Skeletal muscle tissue (tissue), 3 donors: ENCODE measurements at regions not wholly inside any gene's neighbourhood (a gene's known extent, or its start where the extent isn't known, plus 50 kb on each side); places are given as distances from the start of the nearest gene placed in this dataset.
"Not testable (repeated sequence)": the region's sequence is repeated elsewhere in the genome, so short reads cannot be mapped to it uniquely, and the experiment has no call there.

Experiments used
- H3K27ac ChIP-seq: one replicate; pipeline ENCODE4 v1.7.0; 2013; ENCODE audit warnings: mild to moderate bottlenecking, low read depth, low read length, inconsistent platforms
- H3K27me3 ChIP-seq, 3 donors: one replicate each; pipeline ENCODE4 v1.7.0; 2013; ENCODE audit warnings: low read length in 3 of 3; ENCODE audit not compliant: control insufficient read depth in 3 of 3, insufficient read depth in 3 of 3
- H3K36me3 ChIP-seq, 3 donors: one replicate each; pipeline ENCODE4 v1.7.0; 2013; ENCODE audit warnings: low read length in 3 of 3; ENCODE audit not compliant: control insufficient read depth in 3 of 3, insufficient read depth in 3 of 3
- H3K4me1 ChIP-seq, 3 donors: one replicate each; pipeline ENCODE4 v1.7.0; 2013; ENCODE audit warnings: low read length in 3 of 3, mild to moderate bottlenecking in 3 of 3; ENCODE audit not compliant: control insufficient read depth in 3 of 3, insufficient read depth in 3 of 3
- H3K4me3 ChIP-seq, 3 donors: one replicate each; pipeline ENCODE4 v1.7.0; 2013; ENCODE audit warnings: low read length in 3 of 3
- H3K9ac ChIP-seq, 3 donors: one replicate each; pipeline ENCODE4 v1.7.0; 2013; ENCODE audit warnings: low read length in 3 of 3, mild to moderate bottlenecking in 3 of 3, moderate library complexity in 2 of 3, low read depth in 1 of 3
- H3K9me3 ChIP-seq, 3 donors: one replicate each; pipeline ENCODE4 v1.7.0; 2013; ENCODE audit warnings: low read length in 3 of 3; ENCODE audit not compliant: control insufficient read depth in 3 of 3
- donor health status: Osteomylitis.

DNA sequence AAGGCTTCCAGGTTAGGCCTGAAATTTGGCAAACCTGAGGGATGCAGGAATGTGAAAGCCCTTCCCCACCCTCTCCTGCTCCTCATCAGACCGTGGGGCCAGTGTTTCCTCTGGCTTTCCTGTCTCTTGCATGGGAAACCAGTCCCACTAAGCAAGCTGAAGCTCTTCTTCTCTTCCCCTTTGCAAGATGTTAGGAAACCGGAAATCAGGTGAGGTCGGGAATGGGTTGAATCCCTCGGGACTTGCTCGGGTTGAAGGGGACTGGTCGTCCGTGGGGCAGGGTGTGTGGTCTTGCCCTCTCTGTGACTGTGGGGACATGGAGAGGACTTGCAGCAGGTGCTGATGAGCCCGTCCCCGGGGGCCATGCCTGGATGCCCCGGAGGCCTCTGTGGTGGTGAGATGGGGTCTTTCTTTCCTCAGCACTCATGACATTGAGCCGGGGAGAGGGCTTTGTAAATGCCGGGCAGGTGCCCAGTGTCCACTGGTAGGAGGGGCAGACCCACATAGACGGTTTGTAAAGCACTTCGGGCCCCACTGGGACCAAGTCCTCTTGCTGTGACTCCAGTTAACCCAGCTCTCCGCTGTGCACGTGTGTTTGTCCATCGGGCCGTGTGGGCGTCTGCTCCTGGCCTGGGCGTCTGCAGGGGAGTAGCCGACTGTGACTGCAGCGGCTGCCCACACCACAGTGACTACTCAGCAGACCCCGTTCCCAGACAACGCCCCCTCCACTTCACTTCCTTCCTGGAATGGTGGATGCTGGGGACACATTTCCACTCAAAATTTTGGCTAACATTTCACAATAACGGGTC is 373.9 kb downstream of the GLRX3 start:
- Histone ChIP-seq H3K9me3 (peaks cover 0 to 3% (median 0%) of the 10 kb centered on the region in 3 donors), H3K36me3 (no peaks in the 10 kb centered on the region), H3K27me3 (peaks cover 0 to 56% (median 8%) of the 10 kb centered on the region in 3 donors), H3K27ac (no peak overlapping the region), H3K4me3 (no peak overlapping the region), H3K9ac (no peak overlapping the region), H3K4me1 (no peaks in the 10 kb centered on the region)

DNA sequence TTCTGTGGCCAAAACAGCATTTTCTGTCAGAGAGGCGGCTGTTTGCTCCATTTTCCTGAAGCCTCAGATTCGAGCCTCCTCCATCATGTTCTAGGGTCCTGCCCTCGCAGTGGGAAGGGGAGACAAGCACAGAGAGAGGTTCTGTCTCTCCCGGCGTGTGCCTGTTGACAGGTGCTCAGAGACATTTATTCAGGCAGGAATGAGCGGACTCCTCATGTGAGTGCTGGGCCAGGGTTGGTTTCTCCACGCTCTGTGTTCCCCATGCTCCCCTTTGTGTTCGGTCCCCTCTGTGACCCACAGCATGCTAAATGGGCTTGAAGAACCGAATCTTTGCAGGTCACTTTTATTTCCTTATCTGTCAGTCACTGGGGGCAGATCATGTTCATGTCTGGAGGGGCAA is 374.6 kb downstream of the GLRX3 start:
- Histone ChIP-seq H3K4me3 (no peak overlapping the region), H3K27me3 (peaks cover 0 to 58% (median 8%) of the 10 kb centered on the region in 3 donors), H3K4me1 (no peaks in the 10 kb centered on the region), H3K9ac (no peak overlapping the region), H3K27ac (no peak overlapping the region), H3K36me3 (no peaks in the 10 kb centered on the region), H3K9me3 (peaks cover 0 to 3% (median 0%) of the 10 kb centered on the region in 3 donors)

DNA sequence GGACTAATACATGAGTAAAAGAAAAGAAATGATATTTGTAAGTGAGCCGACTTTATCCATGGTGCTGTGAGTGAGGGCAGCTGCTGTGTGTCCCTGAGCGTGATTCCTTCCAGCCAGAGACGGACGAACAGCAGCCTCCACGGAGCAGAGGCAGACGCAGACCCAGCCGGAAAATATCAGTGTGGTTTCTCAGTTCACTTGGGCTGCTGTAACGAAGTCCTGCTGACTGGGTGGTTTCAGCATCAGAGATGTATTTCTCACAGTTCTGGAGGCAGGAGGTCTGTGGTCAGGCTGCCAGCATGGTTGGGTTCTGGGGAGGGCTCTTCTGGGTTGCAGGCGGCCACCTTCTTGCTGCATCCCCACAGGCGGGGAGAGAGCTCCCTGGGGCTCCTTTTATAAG is 375.6 kb downstream of the GLRX3 start:
- Histone ChIP-seq H3K27me3 (peaks cover 0 to 66% (median 8%) of the 10 kb centered on the region in 3 donors), H3K36me3 (no peaks in the 10 kb centered on the region), H3K9ac (no peak overlapping the region), H3K9me3 (peaks cover 0 to 3% (median 2%) of the 10 kb centered on the region in 3 donors), H3K27ac (no peak overlapping the region), H3K4me3 (no peak overlapping the region), H3K4me1 (no peaks in the 10 kb centered on the region)

DNA sequence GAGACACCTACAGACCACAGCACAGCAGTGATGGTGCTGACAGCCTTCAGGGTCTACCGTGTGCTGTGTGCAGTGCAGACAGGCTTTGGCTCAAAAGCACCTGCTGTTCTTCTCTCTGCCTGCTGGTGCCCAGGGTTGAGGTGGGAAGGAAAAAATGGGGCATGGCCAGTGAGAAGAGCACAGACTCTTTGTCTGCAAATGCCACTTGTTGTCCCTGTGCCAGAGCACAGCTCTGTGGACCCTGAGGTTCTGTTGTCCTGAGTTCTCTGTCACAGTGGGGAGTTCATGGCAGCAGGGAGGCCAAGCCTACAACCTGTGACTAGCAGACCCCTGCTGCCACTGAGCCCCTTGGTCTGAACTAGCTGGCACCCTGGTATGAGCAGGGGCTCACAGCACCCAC is 376.7 kb downstream of the GLRX3 start:
- H3K36me3 ChIP-seq = no peaks in the 10 kb centered on the region
- peaks cover 0 to 59% (median 8%) of the 10 kb centered on the region in 3 donors for H3K27me3 ChIP-seq
- H3K9me3 ChIP-seq = peaks cover 0 to 3% (median 3%) of the 10 kb centered on the region in 3 donors
- no peak overlapping the region for H3K27ac ChIP-seq
- no peaks in the 10 kb centered on the region for H3K4me1 ChIP-seq
- H3K9ac ChIP-seq = no peak overlapping the region
- H3K4me3 ChIP-seq = no peak overlapping the region

DNA sequence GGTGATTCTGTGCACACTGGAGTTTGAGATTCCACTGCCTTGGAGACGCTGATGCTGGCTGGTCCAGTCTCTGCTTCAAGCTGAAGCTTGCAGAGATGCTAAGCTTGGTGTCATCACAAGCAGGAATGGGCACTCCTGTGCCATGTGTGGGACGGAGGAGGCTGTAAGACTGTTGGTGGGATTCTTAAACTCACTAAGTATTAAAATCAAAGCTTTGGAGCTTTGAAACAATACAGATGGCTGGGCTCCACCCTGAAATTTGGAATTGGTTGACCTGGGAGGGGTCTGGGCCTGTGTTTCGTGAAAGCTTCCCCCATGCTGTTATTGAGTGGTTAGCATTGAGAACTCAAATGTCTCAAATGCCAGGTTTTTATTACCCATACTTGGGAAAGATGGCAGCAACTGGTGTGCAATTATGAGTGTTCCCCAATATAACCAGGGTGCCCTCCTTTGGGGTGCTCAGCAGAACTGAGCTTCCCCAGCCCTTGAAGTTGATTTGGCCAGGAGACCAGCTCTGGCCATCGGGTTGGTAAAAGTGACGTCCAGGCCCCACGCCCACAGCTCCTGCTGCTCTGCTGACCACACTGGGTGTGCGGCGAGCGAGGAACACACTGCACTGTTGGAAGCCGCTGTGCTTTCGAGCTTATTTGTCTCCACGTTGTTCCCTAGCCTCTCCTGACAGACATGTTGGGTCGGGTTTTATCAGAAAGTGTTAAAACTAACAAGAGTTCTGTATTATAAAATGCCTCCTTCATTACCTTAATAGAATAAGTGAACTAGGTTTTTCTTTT is 377.7 kb downstream of the GLRX3 start:
- Histone ChIP-seq H3K27ac (no peak overlapping the region), H3K4me3 (no peak overlapping the region), H3K9me3 (peaks cover 0 to 3% (median 3%) of the 10 kb centered on the region in 3 donors), H3K27me3 (peaks cover 0 to 57% (median 8%) of the 10 kb centered on the region in 3 donors), H3K4me1 (no peaks in the 10 kb centered on the region), H3K9ac (no peak overlapping the region), H3K36me3 (no peaks in the 10 kb centered on the region)

DNA sequence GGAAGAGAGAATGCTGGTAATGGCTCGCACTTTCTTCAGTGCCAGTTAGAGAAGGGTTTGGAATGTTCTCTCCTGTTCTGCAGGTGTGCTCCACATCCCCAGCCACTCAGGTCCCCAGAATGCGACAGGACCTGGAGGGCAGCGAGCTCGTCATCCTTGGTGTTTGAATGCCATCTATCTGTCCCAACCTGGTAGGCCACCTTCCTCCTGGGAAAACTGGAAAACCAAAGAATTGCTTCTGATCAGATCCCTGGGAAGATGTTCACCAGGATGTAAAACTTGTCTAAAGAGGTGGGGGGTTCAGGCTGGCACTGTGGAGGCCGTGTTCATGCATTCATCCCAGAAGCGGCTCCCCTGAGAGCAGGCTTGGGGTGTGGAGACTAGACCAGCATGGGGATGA is 379.5 kb downstream of the GLRX3 start:
- Histone ChIP-seq H3K4me1 (no peaks in the 10 kb centered on the region), H3K9me3 (peaks cover 1 to 3% (median 3%) of the 10 kb centered on the region in 3 donors), H3K4me3 (no peak overlapping the region), H3K27ac (no peak overlapping the region), H3K27me3 (peaks cover 0 to 40% (median 5%) of the 10 kb centered on the region in 3 donors), H3K9ac (no peak overlapping the region), H3K36me3 (no peaks in the 10 kb centered on the region)

DNA sequence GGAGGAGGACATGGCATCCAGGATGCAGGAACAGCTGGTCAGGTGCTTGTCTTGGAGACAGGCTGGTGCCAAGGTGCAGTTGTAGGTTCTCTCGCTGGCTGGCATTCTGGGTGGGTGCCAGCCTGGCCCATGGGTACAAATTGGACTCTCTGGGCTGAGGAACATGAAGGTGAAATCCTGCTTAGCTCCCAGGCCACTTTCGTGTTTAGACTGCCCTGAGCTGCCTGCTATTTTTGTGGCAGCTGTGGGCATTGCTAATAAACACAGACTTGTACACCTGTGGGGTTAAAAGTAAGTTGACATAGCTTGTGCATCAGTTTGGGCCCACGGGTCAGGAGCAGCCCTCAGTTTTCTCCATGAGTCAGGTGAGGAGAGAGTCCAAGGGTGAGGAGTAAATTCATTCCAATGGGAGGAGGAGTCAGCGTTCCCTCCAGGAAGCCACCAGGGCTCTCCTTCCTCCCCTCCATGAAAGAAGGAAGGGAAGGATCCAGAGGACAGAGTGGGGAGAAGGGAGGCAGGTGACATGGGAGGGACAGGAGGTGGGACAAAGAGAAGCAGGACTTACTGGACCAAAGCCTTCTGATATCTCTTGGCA is 380.0 kb downstream of the GLRX3 start:
- Histone ChIP-seq H3K9ac (no peak overlapping the region), H3K36me3 (no peaks in the 10 kb centered on the region), H3K4me3 (no peak overlapping the region), H3K27ac (no peak overlapping the region), H3K27me3 (peaks cover 0 to 35% (median 5%) of the 10 kb centered on the region in 3 donors), H3K4me1 (no peaks in the 10 kb centered on the region), H3K9me3 (peaks cover 1 to 3% (median 3%) of the 10 kb centered on the region in 3 donors)

DNA sequence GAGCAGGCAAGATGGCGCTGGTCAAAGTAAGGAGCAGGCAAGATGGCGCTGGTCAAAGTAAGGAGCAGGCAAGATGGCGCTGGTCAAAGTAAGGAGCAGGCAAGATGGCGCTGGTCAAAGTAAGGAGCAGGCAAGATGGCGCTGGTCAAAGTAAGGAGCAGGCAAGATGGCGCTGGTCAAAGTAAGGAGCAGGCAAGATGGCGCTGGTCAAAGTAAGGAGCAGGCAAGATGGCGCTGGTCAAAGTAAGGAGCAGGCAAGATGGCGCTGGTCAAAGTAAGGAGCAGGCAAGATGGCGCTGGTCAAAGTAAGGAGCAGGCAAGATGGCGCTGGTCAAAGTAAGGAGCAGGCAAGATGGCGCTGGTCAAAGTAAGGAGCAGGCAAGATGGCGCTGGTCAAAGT is 382.7 kb downstream of the GLRX3 start:
- not testable (repeated sequence) for H3K4me1 ChIP-seq, H3K36me3 ChIP-seq, H3K4me3 ChIP-seq, H3K27ac ChIP-seq, H3K9me3 ChIP-seq, H3K9ac ChIP-seq
- peaks cover 0 to 12% (median 0%) of the 10 kb centered on the region in 3 donors for H3K27me3 ChIP-seq

DNA sequence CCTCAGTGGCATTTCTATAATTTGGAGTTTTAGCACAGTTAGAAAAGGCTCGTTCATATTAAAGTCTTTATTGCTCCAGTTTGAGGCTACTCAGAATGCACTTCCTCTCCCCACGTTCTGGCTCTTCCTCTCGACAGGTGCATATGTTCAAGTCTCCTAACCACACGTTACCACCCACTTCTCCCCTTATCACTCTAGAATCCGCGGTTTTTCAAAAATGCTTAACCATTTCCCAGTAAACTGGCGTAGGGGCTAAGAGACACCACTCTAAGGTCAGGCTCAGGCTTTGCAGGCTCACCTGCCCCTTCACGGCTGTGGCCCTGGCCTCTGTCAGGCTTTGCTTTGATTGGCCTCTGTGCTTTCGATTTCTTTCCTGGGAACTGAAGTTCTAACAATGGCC is 383.6 kb downstream of the GLRX3 start:
- Histone ChIP-seq H3K4me3 (no peak overlapping the region), H3K4me1 (no peaks in the 10 kb centered on the region), H3K9me3 (peaks cover 0 to 4% (median 1%) of the 10 kb centered on the region in 3 donors), H3K27me3 (peaks cover 0 to 16% (median 0%) of the 10 kb centered on the region in 3 donors), H3K27ac (no peak overlapping the region), H3K9ac (no peak overlapping the region), H3K36me3 (no peaks in the 10 kb centered on the region)
